GM18868 (cell line): ENCODE measurements at regions not wholly inside any gene's neighbourhood (a gene's known extent, or its start where the extent isn't known, plus 50 kb on each side); places are given as distances from the start of the nearest gene placed in this dataset.

ENCODE experiments used
- ATAC-seq: cut with Tn5 transposase; IDR thresholded peaks from one replicate; pipeline ENCODE4 v1.9.1; 2021; ENCODE audit warnings: mild to moderate bottlenecking, moderate library complexity; ENCODE audit not compliant: unreplicated experiment

DNA sequence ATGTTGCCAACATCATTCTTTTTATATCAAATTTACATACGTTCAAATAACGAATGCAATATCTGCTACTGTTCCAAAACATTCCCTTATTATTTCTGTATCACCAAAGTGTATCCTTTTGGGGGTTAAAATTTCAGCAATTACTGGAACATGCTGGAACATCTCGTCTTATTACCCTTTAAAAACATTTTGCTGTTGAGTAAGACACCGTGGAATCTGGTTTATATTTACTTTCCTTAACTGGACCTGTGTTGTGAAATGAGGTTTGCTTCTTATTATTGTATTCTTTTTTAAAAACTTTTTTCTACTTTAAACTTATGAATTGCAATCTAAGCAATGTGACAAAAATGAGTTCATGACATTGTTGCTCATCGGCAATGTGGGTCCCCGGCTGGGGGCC lies 87.4 kb upstream of the PTPRM start:
- no peak for ATAC-seq

DNA sequence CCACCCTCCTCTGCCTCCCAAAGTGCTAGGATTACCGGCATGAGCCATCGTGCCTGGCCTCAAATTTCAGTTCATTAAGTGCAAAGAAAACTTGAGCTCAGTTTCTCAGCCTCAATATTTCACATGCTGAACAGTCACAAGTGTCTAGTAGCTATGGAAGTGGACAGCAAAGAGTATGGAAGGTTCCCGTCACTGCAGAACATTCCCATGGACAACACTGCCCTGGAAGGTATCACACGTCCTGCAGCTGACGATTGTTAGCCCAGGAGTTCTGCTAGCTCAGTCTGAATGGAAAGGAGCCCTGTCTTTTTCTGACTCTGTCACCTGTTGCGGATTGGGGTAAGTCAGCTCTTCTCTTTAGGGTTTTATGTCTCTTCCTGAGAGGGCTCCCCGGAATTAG lies 86.2 kb upstream of the PTPRM start:
- ATAC-seq, result no peak

DNA sequence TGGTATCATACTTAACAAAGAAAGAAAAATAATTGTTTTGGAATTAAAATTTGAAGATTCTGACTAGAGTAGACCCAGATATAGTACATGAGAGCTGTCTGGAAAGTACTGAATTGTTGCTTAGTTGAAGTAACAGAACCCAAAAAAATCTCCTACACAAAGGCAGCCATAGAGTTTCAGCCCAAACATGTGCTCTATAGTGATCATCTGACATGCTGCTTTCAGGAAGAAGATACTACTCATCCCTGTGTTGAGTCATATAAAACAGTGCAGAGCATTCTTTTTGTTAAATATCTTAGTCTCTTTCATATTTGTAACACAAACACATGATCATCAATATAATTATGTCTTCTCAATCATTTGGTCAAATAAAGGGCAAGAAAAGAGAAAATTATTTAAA lies 84.8 kb upstream of the PTPRM start:
- no peak for ATAC-seq

DNA sequence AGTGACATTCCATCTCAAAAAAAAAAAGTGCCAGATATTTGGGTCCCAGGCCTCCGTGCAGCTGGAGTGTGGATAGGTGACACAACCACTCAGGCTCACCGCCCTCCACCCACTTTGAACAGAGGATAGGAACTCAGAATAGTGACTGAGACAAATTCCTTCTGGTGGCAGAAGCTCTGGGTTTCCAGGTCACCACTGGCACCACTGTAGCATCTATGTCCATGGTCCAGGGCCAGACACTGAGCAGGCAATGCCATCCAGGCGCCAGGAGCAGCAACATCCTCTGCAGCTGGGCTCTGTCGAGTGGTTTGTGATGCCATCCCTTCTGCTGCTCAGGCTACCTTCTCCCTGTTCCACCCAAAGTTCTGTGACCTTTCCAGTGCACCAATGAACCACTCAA lies 81.5 kb upstream of the PTPRM start:
- ATAC-seq, result no peak

DNA sequence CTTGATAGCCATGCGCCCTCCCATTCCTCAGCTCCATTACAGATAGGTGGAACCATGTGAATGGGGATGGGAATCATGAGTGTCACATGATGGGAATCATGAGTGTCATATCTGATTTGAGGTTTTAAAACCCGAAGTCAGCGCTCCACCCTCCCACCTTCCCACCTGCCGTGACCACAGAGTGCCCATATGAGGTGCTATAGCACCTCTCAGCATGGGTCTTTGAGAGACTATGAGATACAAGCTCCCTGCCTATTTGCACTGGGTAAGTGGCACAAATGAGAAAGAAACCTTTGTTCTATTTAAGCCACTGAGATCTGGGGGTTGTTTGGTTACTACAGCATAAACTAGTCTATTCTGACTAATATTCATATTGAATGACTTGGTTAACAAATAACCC lies 78.5 kb upstream of the PTPRM start:
- no peak for ATAC-seq

DNA sequence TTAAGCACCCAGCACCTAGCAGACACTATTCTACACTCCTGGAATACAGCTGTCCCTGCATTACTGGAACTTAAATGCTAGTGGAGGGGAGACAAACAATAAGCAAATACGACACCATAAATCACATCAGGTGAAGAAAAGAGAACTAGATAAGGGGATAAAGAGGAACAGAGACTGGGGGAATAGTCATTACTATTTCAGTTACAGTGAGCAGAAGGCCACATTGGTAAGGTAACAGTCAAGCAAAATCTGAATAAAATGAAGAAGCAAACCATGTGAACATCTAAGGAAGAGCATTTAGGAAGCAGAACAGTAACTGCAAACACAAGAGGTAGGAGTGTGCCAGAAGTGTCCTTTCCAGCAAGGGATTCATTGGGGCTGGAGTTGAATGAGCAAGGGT lies 77.0 kb upstream of the PTPRM start:
- no peak for ATAC-seq

DNA sequence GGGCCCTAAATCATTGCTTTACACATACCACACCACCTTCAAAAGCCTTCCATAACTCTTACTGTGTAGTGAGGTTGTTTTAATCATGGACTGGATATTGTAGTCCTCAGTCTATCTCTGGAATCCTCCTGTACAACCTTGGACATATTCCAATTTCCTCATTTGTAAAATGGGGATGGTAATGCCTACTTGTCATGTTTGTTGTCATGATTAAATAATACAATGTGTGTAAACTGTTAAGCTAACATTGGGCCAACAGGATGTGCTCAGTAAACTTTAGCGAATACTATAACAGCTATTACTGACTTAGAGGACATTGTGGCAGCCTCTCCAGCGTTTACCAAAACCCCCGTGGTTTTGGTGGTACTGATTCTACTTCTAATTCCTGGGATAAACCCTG lies 74.7 kb upstream of the PTPRM start:
- ATAC-seq, result no peak

DNA sequence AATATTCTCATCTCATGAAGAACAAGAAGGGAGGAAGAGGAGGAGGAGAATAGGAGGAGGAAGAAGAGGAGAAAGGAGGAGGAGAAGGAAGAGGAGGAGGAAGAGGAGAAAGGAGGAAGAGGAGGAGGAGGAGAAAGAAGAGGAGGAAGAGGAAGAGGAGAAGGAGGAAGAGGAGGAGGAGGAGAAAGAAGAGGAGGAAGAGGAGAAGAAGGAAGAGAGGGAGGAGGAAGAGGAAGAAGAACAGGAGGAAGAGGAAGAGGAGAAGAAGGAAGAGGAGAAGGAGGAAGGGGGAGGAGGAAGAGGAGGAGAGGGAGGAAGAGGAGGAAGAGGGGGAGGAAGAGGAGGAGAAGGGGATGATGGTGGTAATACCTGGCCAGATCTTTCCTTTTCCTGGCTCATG lies 70.0 kb upstream of the PTPRM start:
- no peak for ATAC-seq

DNA sequence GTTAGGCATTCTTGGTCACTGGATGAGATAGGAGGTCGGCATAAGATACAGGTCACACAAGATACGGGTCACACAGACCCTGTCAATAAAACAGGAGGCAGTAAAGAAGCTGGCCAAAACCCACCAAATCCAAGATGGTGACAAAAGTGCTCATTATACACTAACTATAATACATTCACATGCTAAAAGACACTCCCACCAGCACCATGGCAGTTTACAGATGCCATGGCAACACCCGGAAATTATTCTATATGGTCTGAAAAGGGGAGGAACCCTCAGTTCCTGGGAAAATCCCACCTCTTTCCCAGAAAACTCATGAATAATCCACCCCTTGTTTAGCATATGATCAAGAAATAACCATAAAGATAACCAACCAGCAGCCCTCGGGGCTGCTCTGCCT lies 56.0 kb upstream of the PTPRM start:
- ATAC-seq, result no peak

DNA sequence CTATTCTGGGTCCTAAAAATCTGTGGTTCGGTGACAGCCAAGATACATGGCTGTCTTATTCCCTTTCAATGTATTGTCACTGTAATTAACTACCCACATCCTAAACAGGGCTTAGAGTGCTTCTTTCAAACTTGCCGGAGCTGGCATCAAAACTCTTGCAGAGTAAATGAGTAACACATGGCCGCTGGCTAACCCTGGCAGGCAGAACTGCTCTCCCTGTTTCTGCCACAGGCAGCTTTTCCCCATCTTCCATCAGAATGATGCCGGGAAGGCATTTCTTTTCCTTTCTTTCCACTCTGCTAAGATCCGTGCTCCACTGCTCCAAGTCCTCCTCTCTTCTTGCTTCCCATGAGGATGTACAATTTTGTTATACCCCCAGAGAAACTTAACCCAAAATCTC lies 54.8 kb upstream of the PTPRM start:
- no peak for ATAC-seq

DNA sequence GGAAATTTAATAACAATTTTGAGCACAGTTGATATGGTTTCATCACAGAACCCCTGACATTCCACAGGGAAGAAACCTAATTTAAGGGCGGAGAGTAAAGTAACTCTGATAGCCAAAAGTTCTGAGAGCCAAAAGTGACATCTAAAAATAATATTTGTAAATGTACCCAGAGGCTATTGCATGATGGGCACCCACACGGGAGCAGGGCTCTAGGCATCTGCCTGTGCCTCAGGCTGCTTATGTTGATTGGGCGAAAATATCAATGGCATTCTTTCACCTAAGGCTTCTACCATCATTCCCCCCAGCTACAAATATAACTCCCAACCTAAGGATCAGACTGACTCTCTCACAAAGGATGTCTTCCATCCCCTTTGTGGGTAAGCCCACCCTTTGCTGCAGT lies 54.1 kb upstream of the PTPRM start:
- ATAC-seq, result no peak

DNA sequence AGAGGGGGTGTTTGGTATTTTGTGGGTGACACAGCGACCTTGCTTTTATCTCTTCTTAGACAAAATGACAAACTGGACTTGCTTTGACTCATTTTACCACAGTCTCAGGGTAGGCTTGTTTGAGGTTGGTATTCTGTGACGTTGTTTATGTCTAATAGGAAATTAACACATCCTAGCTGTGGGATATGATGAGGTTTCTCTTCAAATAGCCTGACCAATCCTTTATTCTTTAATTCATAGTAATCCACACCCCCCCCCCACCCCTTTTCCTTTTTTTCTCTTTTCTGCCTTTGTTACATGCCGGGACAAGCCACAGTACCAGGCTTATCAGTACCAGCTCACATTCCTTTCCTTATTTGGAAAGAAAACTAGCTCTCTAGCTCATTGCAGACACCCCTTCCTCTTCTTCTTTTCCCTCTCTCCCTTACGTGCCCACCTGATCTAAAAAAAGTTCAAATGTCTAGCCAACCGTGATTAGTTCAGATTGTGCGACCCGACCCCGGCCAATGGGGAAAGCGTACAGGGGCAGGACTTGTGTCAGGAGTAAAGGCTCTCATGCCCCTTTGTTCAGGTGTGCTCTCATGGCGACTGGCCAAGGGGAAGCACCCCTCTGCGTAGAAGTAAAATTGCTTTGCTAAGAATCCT lies 52.2 kb upstream of the PTPRM start:
- ATAC-seq, result no peak

DNA sequence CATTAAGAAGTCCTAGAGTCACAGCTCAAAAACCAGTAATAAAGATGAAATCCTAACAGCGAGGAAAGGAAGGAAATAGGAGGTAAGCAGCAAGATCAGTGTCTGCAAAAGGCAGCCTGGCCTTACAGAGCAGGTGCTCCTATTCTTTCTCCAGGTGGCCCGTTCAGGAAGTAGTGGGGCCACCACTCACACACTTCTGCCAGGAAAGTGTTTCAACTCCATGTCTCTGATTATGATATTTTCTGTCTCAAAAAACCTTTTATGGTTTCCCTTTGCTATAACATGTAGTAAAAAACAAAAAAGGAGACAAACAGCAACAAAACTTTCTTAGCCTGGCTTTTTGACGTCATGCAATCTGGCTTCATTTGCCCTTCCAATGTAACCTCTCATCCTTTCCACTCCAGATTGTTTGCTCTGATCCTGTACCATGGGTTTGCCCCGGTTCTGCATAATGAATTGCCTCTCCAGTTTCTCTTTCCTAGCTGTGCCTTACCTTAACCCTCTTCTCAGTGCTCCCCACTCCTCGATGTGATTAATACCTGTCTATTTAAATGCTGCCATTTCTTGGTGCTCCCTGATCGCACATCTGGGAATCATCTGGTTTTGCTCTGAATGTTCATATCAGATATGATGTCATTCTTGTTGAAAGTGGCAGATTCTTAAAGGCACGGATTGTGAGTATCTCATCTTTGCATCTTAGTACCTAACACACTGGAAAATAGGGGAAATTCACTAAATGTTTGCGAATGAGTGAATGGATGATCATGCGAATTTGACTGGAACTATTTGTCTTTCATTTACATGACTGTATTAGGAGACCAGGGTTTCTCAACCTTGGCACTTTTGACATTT lies 50.6 kb upstream of the PTPRM start:
- no peak for ATAC-seq
